ENCODE measurements at regions not wholly inside any gene's neighbourhood (a gene's known extent, or its start where the extent isn't known, plus 50 kb on each side); places are given as distances from the start of the nearest gene placed in this dataset.

DNA sequence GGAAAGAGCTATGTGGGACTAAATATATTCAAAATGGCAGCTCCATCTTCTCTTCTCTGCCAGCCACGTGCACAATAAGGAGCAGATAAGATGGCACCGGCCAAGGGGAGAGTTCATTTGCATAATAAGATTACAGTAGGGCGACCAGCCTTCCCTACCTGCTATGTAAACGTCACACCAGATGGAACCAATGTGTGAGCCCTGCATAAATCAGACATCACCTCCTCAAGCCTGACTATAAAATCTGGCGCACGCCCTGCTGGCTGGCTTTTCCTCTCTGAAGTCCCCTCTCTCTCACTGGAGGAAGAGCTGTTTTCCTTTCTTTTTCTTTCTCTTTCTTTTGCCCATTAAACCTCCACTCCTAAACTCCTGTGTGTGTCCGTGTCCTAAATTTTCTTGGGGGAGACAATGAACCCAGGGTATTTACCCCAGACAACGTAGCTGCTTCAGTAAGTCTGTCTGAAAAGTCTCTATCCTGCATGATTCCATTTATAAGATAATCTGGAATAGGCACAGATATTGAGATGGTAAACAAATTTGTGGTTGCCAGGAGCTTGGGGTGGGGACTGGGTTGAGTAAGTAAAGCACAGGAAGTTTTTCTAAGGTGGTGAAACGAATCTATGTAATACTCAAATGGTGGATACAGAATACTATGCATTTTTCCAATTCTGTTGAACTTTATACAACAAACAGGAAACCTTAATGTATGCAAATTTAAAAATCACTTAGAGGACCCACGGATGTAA, 670.0 kb upstream of the KIRREL3 start:
- Histone ChIP-seq H4K91ac (ENCODE audit: insufficient read depth, low read depth, low read length) (no peak overlapping the region), H4K8ac (ENCODE audit: low read depth in 2 of 2, low read length in 2 of 2) (no peak overlapping the region), H2AFZ (replicated peaks; ENCODE audit: low read length, poor library complexity) (no peak overlapping the region), H3K4me1 (ENCODE audit: control insufficient read depth, insufficient read depth, low read length) (no peaks in the 10 kb centered on the region), H2BK15ac (ENCODE audit: low read depth, low read length) (no peak overlapping the region), H3K36me3 (ENCODE audit: control insufficient read depth, insufficient read depth, low read length) (no peaks in the 10 kb centered on the region), H4K20me1 (ENCODE audit: insufficient read depth, low read length) (no peaks in the 10 kb centered on the region), H3K79me1 (ENCODE audit: low read depth in 1 of 2, low read length in 2 of 2) (no peaks in the 10 kb centered on the region), H3K4ac (ENCODE audit: low read depth, low read length) (no peak overlapping the region), H2BK120ac (ENCODE audit: low read depth, low read length) (no peak overlapping the region), H3K18ac (ENCODE audit: low read depth, low read length) (no peak overlapping the region), H3K56ac (ENCODE audit: extremely low read depth, insufficient read depth, low read length) (no peak overlapping the region), H3K9me1 (ENCODE audit: insufficient read depth, low read length) (no peaks in the 10 kb centered on the region), H2BK5ac (ENCODE audit: low read depth, low read length, poor library complexity, severe bottlenecking) (no peak overlapping the region), H3K14ac (replicated peaks; ENCODE audit: low read depth, low read length) (no peak overlapping the region), H2AK5ac (ENCODE audit: low read depth, low read length) (no peak overlapping the region), H3K27me3 (ENCODE audit: control insufficient read depth, insufficient read depth, low read length) (peaks cover 5% of the 10 kb centered on the region), H3K4me3 (ENCODE audit: insufficient read depth, low read depth, low read length) (no peak overlapping the region), H3K9me3 (ENCODE audit: control insufficient read depth, insufficient read depth, low read length) (no peaks in the 10 kb centered on the region), H2AK9ac (replicated peaks; ENCODE audit: low read depth, low read length, poor library complexity) (no peak overlapping the region), H2BK20ac (ENCODE audit: low read depth, low read length) (no peak overlapping the region), H3K27ac (ENCODE audit: insufficient read depth, low read length) (no peak overlapping the region), H3K23ac (ENCODE audit: low read depth, low read length) (no peak overlapping the region), H4K5ac (ENCODE audit: low read depth, low read length) (no peak overlapping the region), H3K9ac (ENCODE audit: low read depth, low read length) (no peak overlapping the region), H3K4me2 (ENCODE audit: low read depth, low read length) (peak overlapping the region; percentile 45; the same call in 1 of the 2 replicates)
- no peak for ATAC-seq (ENCODE audit: low read depth)
- no TSS peak for BruUV-seq (replicated peaks)
- TF ChIP-seq POLR2A (IDR thresholded peaks at IDR 0.05; ENCODE audit: low read depth, low read length) (no peak), RAD21 (IDR thresholded peaks at IDR 0.05; ENCODE audit: low read length) (no peak), CEBPB (IDR thresholded peaks at IDR 0.05; ENCODE audit: low read depth, low read length) (no peak), SMC3 (IDR thresholded peaks at IDR 0.05; ENCODE audit: low read depth, low read length) (no peak), CHD1 (IDR thresholded peaks at IDR 0.05; ENCODE audit: low read depth, low read length) (no peak), MAZ (IDR thresholded peaks at IDR 0.05; ENCODE audit: borderline replicate concordance, low read depth, low read length) (no peak), NFE2L2 (IDR thresholded peaks at IDR 0.05; ENCODE audit: low read depth, low read length) (no peak)
- TF ChIP-seq, protein P1, sequence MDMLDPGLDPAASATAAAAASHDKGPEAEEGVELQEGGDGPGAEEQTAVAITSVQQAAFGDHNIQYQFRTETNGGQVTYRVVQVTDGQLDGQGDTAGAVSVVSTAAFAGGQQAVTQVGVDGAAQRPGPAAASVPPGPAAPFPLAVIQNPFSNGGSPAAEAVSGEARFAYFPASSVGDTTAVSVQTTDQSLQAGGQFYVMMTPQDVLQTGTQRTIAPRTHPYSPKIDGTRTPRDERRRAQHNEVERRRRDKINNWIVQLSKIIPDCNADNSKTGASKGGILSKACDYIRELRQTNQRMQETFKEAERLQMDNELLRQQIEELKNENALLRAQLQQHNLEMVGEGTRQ (IDR thresholded peaks at IDR 0.05; ENCODE audit: low read depth, low read length) = no peak
- TF ChIP-seq, protein P2, sequence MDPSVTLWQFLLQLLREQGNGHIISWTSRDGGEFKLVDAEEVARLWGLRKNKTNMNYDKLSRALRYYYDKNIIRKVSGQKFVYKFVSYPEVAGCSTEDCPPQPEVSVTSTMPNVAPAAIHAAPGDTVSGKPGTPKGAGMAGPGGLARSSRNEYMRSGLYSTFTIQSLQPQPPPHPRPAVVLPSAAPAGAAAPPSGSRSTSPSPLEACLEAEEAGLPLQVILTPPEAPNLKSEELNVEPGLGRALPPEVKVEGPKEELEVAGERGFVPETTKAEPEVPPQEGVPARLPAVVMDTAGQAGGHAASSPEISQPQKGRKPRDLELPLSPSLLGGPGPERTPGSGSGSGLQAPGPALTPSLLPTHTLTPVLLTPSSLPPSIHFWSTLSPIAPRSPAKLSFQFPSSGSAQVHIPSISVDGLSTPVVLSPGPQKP (IDR thresholded peaks at IDR 0.05; ENCODE audit: borderline replicate concordance, low read depth, low read length) = no peak
- dilution Hi-C loops (cut with HindIII; ENCODE audit: low sequenced_read_pairs, unreplicated experiment) = no loop called here
- no peak for DNase-seq
- ChIA-PET CTCF (interaction anchor here (1.2 kb wide), 1 partner anchor 14 kb away, joined by 3 read pairs; no protein-coding TSS in a partner anchor), POLR2A (ENCODE audit: unreplicated experiment) (no interaction called here)
- no CpG with 5 or more reads among the region's 10 CpGs for WGBS, 2 experiments (ENCODE audit: extremely low coverage in 2 of 2, insufficient read length in 1 of 2)
- intact Hi-C loops (cut with micrococcal nuclease) = no loop called here
- in situ Hi-C loops (cut with MboI; ENCODE audit: low sequenced_read_pairs) = no loop called here
